Testis (tissue), 2 donors: ENCODE measurements at regions not wholly inside any gene's neighbourhood (a gene's known extent, or its start where the extent isn't known, plus 50 kb on each side); places are given as distances from the start of the nearest gene placed in this dataset.

Experiments
- POLR2A ChIP-seq: fragments of 450-650 bp; IDR thresholded peaks from one replicate; pipeline ENCODE4 v1.6.1; 2017; ENCODE audit warnings: antibody characterized with exemption, mild to moderate bottlenecking, moderate library complexity
- TF ChIP-seq, protein P1 (sequence below), 3 experiments: fragments of 450-650 bp in 2 of 3; fragments of 200-600 bp in 1 of 3; sonication (generic) in 1 of 3; IDR thresholded peaks; one replicate each; pipeline ENCODE4 v1.5.1; 2016 to 2019; ENCODE audit warnings: antibody characterized with exemption in 3 of 3, mild to moderate bottlenecking in 2 of 3, moderate library complexity in 1 of 3

DNA sequence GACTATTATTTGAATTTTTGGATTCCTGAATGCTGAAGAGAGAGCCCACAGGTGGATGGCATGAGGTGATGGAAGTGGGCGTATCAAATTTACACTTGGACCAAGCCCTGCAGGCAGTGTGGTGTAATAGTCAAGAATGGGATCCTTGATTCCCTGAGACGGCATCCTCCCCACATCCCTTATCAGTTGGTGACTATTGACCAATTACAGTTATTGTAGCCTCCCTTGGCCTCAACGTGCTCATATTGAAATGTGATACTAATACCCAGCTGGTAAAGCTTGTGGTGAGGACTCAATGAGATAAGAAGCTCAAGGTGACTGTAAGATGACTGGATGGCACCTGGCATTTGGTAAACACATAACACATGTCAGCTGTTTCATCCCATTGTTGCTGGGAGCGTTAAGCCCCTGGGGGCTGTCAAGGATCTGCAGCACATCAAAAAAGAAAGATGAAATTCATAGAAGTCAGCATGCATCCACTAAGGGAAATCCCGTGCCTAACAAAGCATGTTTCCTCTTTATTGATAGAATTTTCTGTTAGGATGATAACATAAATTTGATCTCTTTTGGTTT lies 65.6 kb upstream of the IRX2 start:
- no peak for TF ChIP-seq POLR2A
- TF ChIP-seq, protein P1, sequence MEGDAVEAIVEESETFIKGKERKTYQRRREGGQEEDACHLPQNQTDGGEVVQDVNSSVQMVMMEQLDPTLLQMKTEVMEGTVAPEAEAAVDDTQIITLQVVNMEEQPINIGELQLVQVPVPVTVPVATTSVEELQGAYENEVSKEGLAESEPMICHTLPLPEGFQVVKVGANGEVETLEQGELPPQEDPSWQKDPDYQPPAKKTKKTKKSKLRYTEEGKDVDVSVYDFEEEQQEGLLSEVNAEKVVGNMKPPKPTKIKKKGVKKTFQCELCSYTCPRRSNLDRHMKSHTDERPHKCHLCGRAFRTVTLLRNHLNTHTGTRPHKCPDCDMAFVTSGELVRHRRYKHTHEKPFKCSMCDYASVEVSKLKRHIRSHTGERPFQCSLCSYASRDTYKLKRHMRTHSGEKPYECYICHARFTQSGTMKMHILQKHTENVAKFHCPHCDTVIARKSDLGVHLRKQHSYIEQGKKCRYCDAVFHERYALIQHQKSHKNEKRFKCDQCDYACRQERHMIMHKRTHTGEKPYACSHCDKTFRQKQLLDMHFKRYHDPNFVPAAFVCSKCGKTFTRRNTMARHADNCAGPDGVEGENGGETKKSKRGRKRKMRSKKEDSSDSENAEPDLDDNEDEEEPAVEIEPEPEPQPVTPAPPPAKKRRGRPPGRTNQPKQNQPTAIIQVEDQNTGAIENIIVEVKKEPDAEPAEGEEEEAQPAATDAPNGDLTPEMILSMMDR (IDR thresholded peaks at IDR 0.05), result no peak
